K562 (cell line): ENCODE measurements at regions not wholly inside any gene's neighbourhood (a gene's known extent, or its start where the extent isn't known, plus 50 kb on each side); places are given as distances from the start of the nearest gene placed in this dataset.
A peak's percentile ranks its signal among the peaks of the same experiment; 100 is the strongest.

Experiments used
- ATAC-seq: fragments of 200-7000 bp; cut with Tn5 transposase; 3 replicates; pipeline ENCODE4 v1.9.1; 2020; ENCODE audit warnings: moderate library complexity
- BruUV-seq: library from RNA; stranded (reverse); fragments of 400-500 nt; replicated peaks from 2 replicates; lab custom pipeline; 2021; lab: Mats Ljungman, UMichigan
- CTCF ChIA-PET: fragments of 300-600 bp; formaldehyde crosslinking; extraction: SDS; loops from one replicate; lab custom pipeline; 2021; ENCODE audit warnings: low intra/inter-chr PET ratio; lab: Yijun Ruan, JAX
- POLR2A ChIA-PET: fragments of 300-600, 350-650 bp; sonication (Branson Sonifier 250); formaldehyde crosslinking; extraction: SDS; loops from one replicate; lab custom pipeline; 2021; ENCODE audit warnings: antibody characterized with exemption, inconsistent platforms; lab: Yijun Ruan, JAX
- DNase-seq, 4 experiments: peaks; one replicate each; pipeline versions ENCODE4 v3.0.0 to v3.0.0-alpha.2; 2011 to 2018; ENCODE audit warnings: low spot score in 3 of 4, mixed read lengths in 3 of 4; ENCODE audit errors: extremely low read depth in 1 of 4
- FAIRE-seq: peaks from 2 replicates; lab custom pipeline; 2011; peaks lifted over from hg19 to GRCh38; lab: Jason Lieb, UNC
- H2AFZ ChIP-seq: 2 replicates; pipeline ENCODE4 v1.6.0; 2011; ENCODE audit warnings: low read depth, low read length, control low read depth, inconsistent platforms
- H3K27ac ChIP-seq: fragments of 200-600 bp; 3 replicates; pipeline ENCODE4 v1.8.0; 2011; ENCODE audit warnings: low read depth, mild to moderate bottlenecking, control low read depth, inconsistent platforms, low read length, moderate library complexity, mixed read lengths; ENCODE audit errors: extremely low read depth
- H3K27me3 ChIP-seq, 2 experiments: fragments of 300-600 bp in 1 of 2; 2 replicates in 1 of 2; 3 replicates in 1 of 2; pipeline versions ENCODE4 v1.6.0 to v1.8.0; 2011; ENCODE audit warnings: inconsistent platforms in 2 of 2, low read length in 2 of 2, mild to moderate bottlenecking in 1 of 2, mixed read lengths in 1 of 2, moderate library complexity in 1 of 2; ENCODE audit not compliant: control insufficient read depth in 2 of 2, insufficient read depth in 2 of 2
- H3K36me3 ChIP-seq: fragments of 300-600 bp; 3 replicates; pipeline ENCODE4 v1.8.0; 2011; ENCODE audit warnings: mild to moderate bottlenecking, low read length, inconsistent platforms; ENCODE audit not compliant: control insufficient read depth, insufficient read depth
- H3K4me1 ChIP-seq, 2 experiments: fragments of 200-600 bp in 1 of 2; replicated peaks in 1 of 2; 2 replicates in 1 of 2; 3 replicates in 1 of 2; pipeline versions ENCODE4 v1.5.1 to v1.8.0; 2011; ENCODE audit warnings: inconsistent platforms in 2 of 2, low read length in 2 of 2, mild to moderate bottlenecking in 1 of 2, mixed read lengths in 1 of 2, moderate library complexity in 1 of 2; ENCODE audit not compliant: control insufficient read depth in 2 of 2, insufficient read depth in 2 of 2
- H3K4me2 ChIP-seq: 2 replicates; pipeline ENCODE4 v1.6.1; 2011; ENCODE audit warnings: low read length, control low read depth, inconsistent platforms, mixed read lengths; ENCODE audit not compliant: insufficient read depth
- H3K4me3 ChIP-seq: fragments of 200-600 bp; sonication (generic), shearing (Covaris generic); 2 replicates; pipeline ENCODE4 v1.5.1; 2016; ENCODE audit warnings: control low read depth, inconsistent platforms
- H3K79me2 ChIP-seq: fragments of 200-600 bp; 3 replicates; pipeline ENCODE4 v1.8.0; 2011; ENCODE audit warnings: low read length, inconsistent platforms; ENCODE audit not compliant: control insufficient read depth, insufficient read depth
- H3K9ac ChIP-seq, 2 experiments: 2 replicates each; pipeline versions ENCODE4 v1.6.0 to v1.6.1; 2011; ENCODE audit warnings: low read depth in 2 of 2, low read length in 2 of 2, control low read depth in 1 of 2, inconsistent platforms in 1 of 2, mild to moderate bottlenecking in 1 of 2, mixed read lengths in 1 of 2; ENCODE audit not compliant: insufficient read depth in 1 of 2
- H3K9me1 ChIP-seq: one replicate; pipeline ENCODE4 v1.6.0; 2011; ENCODE audit warnings: inconsistent platforms, mild to moderate bottlenecking, low read length, moderate library complexity; ENCODE audit not compliant: control insufficient read depth, insufficient read depth
- H3K9me3 ChIP-seq: replicated peaks from 2 replicates; pipeline ENCODE4 v1.5.1; 2011; ENCODE audit warnings: low read depth, low read length, inconsistent platforms; ENCODE audit not compliant: control insufficient read depth, insufficient read depth
- H4K20me1 ChIP-seq: replicated peaks from 2 replicates; pipeline ENCODE4 v1.6.1; 2011; ENCODE audit warnings: low read length, inconsistent platforms, mixed read lengths; ENCODE audit not compliant: control insufficient read depth, insufficient read depth
- ATF1 ChIP-seq, 2 experiments: fragments of 450-650 bp in 1 of 2; IDR thresholded peaks; 2 replicates each; pipeline ENCODE4 v1.6.1; 2016; ENCODE audit warnings: missing compliant biosample characterization in 1 of 2, missing genetic modification characterization in 1 of 2
- JUND ChIP-seq, 2 experiments: IDR thresholded peaks; 2 replicates in 1 of 2; 3 replicates in 1 of 2; pipeline ENCODE4 v1.6.1; 2011; ENCODE audit warnings: borderline replicate concordance in 2 of 2, low read depth in 2 of 2, low read length in 2 of 2, improper control_type of control experiment in 1 of 2, missing biosample characterization in 1 of 2, missing genetic modification characterization in 1 of 2, missing genetic modification reagents in 1 of 2
- SAP30 ChIP-seq: fragments of 200-600 bp; sonication (generic); IDR thresholded peaks from 2 replicates; pipeline ENCODE4 v1.6.1; 2012; ENCODE audit warnings: borderline replicate concordance, low read depth, mild to moderate bottlenecking, moderate library complexity, low read length, control low read depth, inconsistent platforms; ENCODE audit not compliant: insufficient read depth, poor library complexity, severe bottlenecking
- SNIP1 ChIP-seq: fragments of 450-650 bp; IDR thresholded peaks from 2 replicates; pipeline ENCODE4 v1.7.1; 2017; ENCODE audit warnings: low read depth, mild to moderate bottlenecking
- ZNF197 ChIP-seq: fragments of 200-800 bp; sonication (Bioruptor generic); IDR thresholded peaks from 2 replicates; pipeline ENCODE4 v1.6.1; 2016; ENCODE audit warnings: low read depth, missing genetic modification characterization, missing compliant biosample characterization
- ZNF644 ChIP-seq: fragments of 200-800 bp; sonication (Bioruptor generic); IDR thresholded peaks from 2 replicates; pipeline ENCODE4 v1.6.1; 2016; ENCODE audit warnings: low read depth, missing genetic modification characterization, missing compliant biosample characterization
- WGBS: fragments of 100-300 bp; shearing (Covaris generic); methylation state at CpG from one replicate; pipeline ENCODE4 v1.1.6; 2016; ENCODE audit warnings: low coverage, mixed read lengths; ENCODE audit not compliant: insufficient coverage; ENCODE audit errors: missing lambda C conversion rate; 5-methylcytosine and 5-hydroxymethylcytosine counted together
- in situ Hi-C: fragments of 300-500 bp; cut with MboI; formaldehyde crosslinking; loops from 4 replicates; pipeline ENCODE4 v1.15.0; 2018; ENCODE audit warnings: inconsistent platforms, mixed read lengths
- intact Hi-C: fragments of 100-400 bp; cut with micrococcal nuclease; formaldehyde crosslinking; loops from 2 replicates; pipeline ENCODE4 v1.14.2; 2022
- TF ChIP-seq, protein P1 (sequence below): sonication (generic); formaldehyde crosslinking; IDR thresholded peaks from 2 replicates; pipeline ENCODE4 v1.8.0; 2022; ENCODE audit warnings: mild to moderate bottlenecking, missing genetic modification reagents
- TF ChIP-seq, protein P2 (sequence below), 2 experiments: fragments of 450-650 bp in 1 of 2; sonication (generic) in 1 of 2; formaldehyde crosslinking in 1 of 2; IDR thresholded peaks in 1 of 2; conservative IDR thresholded peaks in 1 of 2; 2 replicates each; pipeline versions ENCODE4 v1.6.1 to v1.8.1; 2016 to 2023; ENCODE audit warnings: mild to moderate bottlenecking in 2 of 2, moderate library complexity in 2 of 2, inconsistent platforms in 1 of 2, missing genetic modification reagents in 1 of 2
- TF ChIP-seq, protein P3 (sequence below): fragments of 450-650 bp; IDR thresholded peaks from 2 replicates; pipeline ENCODE4 v1.6.1; 2016; ENCODE audit warnings: antibody characterized with exemption

- no peaks in the 10 kb centered on the region for H3K9me3 ChIP-seq
- no peaks in the 10 kb centered on the region for H3K4me1 ChIP-seq
- no peaks in the 10 kb centered on the region for H3K79me2 ChIP-seq
- ATAC-seq: no peak
- H3K4me2 ChIP-seq: no peak overlapping the region
- H3K27me3 ChIP-seq: no peaks in the 10 kb centered on the region
- H3K9ac ChIP-seq: no peak overlapping the region
- TF ChIP-seq SNIP1 (no peak), SAP30 (no peak), ZNF644 (no peak)
- no peak for DNase-seq
- no peaks in the 10 kb centered on the region for H3K36me3 ChIP-seq
- no TSS peak for BruUV-seq
- no peaks in the 10 kb centered on the region for H3K9me1 ChIP-seq
- no peak overlapping the region for H3K27ac ChIP-seq
- WGBS: 0% methylated on average over 3 of the region's 3 CpGs
- intact Hi-C loops: loop anchor here (10.0 kb wide), 1 partner anchor 61 kb away; no protein-coding TSS in a partner anchor
- POLR2A ChIA-PET: no interaction called here
- CTCF ChIA-PET: no interaction called here
- no peak overlapping the region for H2AFZ ChIP-seq
- in situ Hi-C loops: no loop called here
- no peak for FAIRE-seq
- H4K20me1 ChIP-seq: no peaks in the 10 kb centered on the region
- H3K4me3 ChIP-seq: no peak overlapping the region
These were observed 109.9 kb downstream of the RPS24 start for GRCh38 chr10:78143576-78143975.

DNA sequence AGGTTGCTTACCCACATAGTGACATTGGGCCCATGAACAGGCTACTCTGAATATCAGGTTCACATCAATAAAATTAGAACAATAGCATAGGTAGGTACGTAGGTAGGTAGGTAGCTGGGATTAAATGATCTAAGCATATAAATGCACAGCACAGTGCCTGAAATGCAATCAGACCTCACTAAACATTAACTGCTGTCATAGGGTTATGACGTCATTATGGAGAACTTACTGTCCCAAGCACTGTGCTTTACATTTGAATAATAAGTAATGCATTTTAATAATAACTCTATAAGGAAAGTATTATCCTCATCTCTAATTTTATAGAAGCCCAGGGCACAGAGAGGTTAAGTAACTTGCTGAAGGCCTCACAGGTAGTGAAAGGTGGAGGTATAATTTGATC, 112.5 kb downstream of the RPS24 start:
- no TSS peak for BruUV-seq
- Histone ChIP-seq H3K4me1 (no peaks in the 10 kb centered on the region), H3K27ac (no peak overlapping the region), H4K20me1 (no peaks in the 10 kb centered on the region), H3K4me2 (no peak overlapping the region), H3K79me2 (no peaks in the 10 kb centered on the region), H2AFZ (no peak overlapping the region), H3K9ac (no peak overlapping the region), H3K27me3 (no peaks in the 10 kb centered on the region), H3K9me1 (no peaks in the 10 kb centered on the region), H3K9me3 (no peaks in the 10 kb centered on the region), H3K36me3 (no peaks in the 10 kb centered on the region), H3K4me3 (no peak overlapping the region)
- no peak for FAIRE-seq
- POLR2A ChIA-PET: no interaction called here
- ATAC-seq: no peak
- in situ Hi-C loops: no loop called here
- DNase-seq: no peak
- WGBS: 0% methylated on average over 2 of the region's 2 CpGs
- intact Hi-C loops: loop anchor here (10.0 kb wide), 1 partner anchor 59 kb away; no protein-coding TSS in a partner anchor
- CTCF ChIA-PET: no interaction called here
- TF ChIP-seq, protein P1, sequence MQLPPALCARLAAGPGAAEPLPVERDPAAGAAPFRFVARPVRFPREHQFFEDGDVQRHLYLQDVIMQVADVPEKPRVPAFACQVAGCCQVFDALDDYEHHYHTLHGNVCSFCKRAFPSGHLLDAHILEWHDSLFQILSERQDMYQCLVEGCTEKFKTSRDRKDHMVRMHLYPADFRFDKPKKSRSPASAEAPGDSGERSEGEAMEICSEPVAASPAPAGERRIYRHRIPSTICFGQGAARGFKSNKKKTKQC (CRISPR knock-in tag): no peak
- no peak for TF ChIP-seq ATF1 (CRISPR knock-in tag; IDR thresholded peaks at IDR 0.05)
- TF ChIP-seq ATF1 (tag; IDR thresholded peaks at IDR 0.05): peak; percentile 52
- no peak for TF ChIP-seq ZNF197
- TF ChIP-seq, protein P2, sequence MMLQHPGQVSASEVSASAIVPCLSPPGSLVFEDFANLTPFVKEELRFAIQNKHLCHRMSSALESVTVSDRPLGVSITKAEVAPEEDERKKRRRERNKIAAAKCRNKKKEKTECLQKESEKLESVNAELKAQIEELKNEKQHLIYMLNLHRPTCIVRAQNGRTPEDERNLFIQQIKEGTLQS (IDR thresholded peaks at IDR 0.05): peak; percentile 74
- TF ChIP-seq, protein P2 (CRISPR knock-in tag; conservative IDR thresholded peaks at IDR 0.05): no peak
- no peak for TF ChIP-seq JUND (IDR thresholded peaks at IDR 0.05; ENCODE audit: borderline replicate concordance, low read depth, low read length)
- peak; percentile 41; the same call in 1 of the 3 replicates for TF ChIP-seq JUND (tag; IDR thresholded peaks at IDR 0.05; ENCODE audit: borderline replicate concordance, low read depth, low read length)
- TF ChIP-seq, protein P3, sequence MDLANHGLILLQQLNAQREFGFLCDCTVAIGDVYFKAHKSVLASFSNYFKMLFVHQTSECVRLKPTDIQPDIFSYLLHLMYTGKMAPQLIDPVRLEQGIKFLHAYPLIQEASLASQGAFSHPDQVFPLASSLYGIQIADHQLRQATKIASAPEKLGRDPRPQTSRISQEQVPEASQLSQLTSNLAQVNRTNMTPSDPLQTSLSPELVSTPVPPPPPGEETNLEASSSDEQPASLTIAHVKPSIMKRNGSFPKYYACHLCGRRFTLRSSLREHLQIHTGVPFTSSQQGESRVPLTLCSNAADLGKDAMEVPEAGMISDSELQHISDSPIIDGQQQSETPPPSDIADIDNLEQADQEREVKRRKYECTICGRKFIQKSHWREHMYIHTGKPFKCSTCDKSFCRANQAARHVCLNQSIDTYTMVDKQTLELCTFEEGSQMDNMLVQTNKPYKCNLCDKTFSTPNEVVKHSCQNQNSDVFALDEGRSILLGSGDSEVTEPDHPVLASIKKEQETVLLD: no peak
